H1 (cell line): ENCODE measurements at regions not wholly inside any gene's neighbourhood (a gene's known extent, or its start where the extent isn't known, plus 50 kb on each side); places are given as distances from the start of the nearest gene placed in this dataset.

Source experiments
- CTCF ChIA-PET: fragments of 300-600 bp; sonication (Branson Sonifier 250); formaldehyde crosslinking; loops from one replicate; lab custom pipeline; 2021; ENCODE audit not compliant: partially characterized antibody; lab: Charles Lee
- POLR2A ChIA-PET: fragments of 300-600 bp; sonication (Branson Sonifier 250); formaldehyde crosslinking; loops from one replicate; lab custom pipeline; 2021; ENCODE audit warnings: inconsistent platforms; ENCODE audit not compliant: partially characterized antibody; lab: Charles Lee
- DNase-seq, 2 experiments: peaks; one replicate each; pipeline versions ENCODE4 v3.0.0 to v3.0.0-alpha.2; 2010 to 2022; ENCODE audit warnings: low spot score in 2 of 2, low read depth in 1 of 2, mixed read lengths in 1 of 2
- FAIRE-seq: peaks from 2 replicates; lab custom pipeline; 2011; peaks lifted over from hg19 to GRCh38; lab: Jason Lieb, UNC
- H2AFZ ChIP-seq: 2 replicates; pipeline ENCODE4 v1.8.1; 2012; ENCODE audit warnings: low read length, inconsistent platforms
- H2AK5ac ChIP-seq: 2 replicates; pipeline ENCODE4 v1.6.1; 2013; ENCODE audit warnings: low read depth, low read length
- H2BK120ac ChIP-seq: replicated peaks from 2 replicates; pipeline ENCODE3; 2013; ENCODE audit warnings: low read depth, low read length, inconsistent platforms
- H2BK12ac ChIP-seq: 2 replicates; pipeline ENCODE4 v1.6.1; 2013; ENCODE audit warnings: low read depth, low read length
- H2BK15ac ChIP-seq: 2 replicates; pipeline ENCODE4 v1.6.1; 2013; ENCODE audit warnings: low read length
- H2BK20ac ChIP-seq: 2 replicates; pipeline ENCODE4 v1.6.1; 2013; ENCODE audit warnings: low read length
- H2BK5ac ChIP-seq: 2 replicates; pipeline ENCODE4 v1.6.1; 2013; ENCODE audit warnings: low read depth, low read length
- H3K14ac ChIP-seq: 2 replicates; pipeline ENCODE4 v1.6.1; 2013; ENCODE audit warnings: inconsistent platforms; ENCODE audit not compliant: insufficient read length
- H3K18ac ChIP-seq: 2 replicates; pipeline ENCODE4 v1.6.1; 2013; ENCODE audit warnings: low read length; ENCODE audit errors: extremely low read depth
- H3K23ac ChIP-seq: 2 replicates; pipeline ENCODE4 v1.6.1; 2013; ENCODE audit warnings: inconsistent platforms; ENCODE audit not compliant: insufficient read length
- H3K23me2 ChIP-seq: 2 replicates; pipeline ENCODE4 v1.6.1; 2013; ENCODE audit warnings: low read depth, low read length
- H3K27ac ChIP-seq: 2 replicates; pipeline ENCODE4 v1.6.1; 2011; ENCODE audit warnings: low read depth, low read length, inconsistent platforms
- H3K27me3 ChIP-seq, 4 experiments: replicated peaks in 1 of 4; 1 replicate in 1 of 4; 2 replicates in 3 of 4; pipeline versions ENCODE4 v1.6.1 to v1.8.1; 2011 to 2013; ENCODE audit warnings: low read length in 3 of 4, mild to moderate bottlenecking in 3 of 4, inconsistent platforms in 2 of 4, mixed read lengths in 2 of 4, moderate library complexity in 1 of 4; ENCODE audit not compliant: control insufficient read depth in 3 of 4, insufficient read depth in 3 of 4; ENCODE audit errors: extremely low read depth in 1 of 4
- H3K36me3 ChIP-seq, 4 experiments: 2 replicates each; pipeline versions ENCODE4 v1.6.1 to v1.8.1; 2011 to 2013; ENCODE audit warnings: mild to moderate bottlenecking in 4 of 4, low read length in 3 of 4, moderate library complexity in 2 of 4, control low read depth in 1 of 4, inconsistent platforms in 1 of 4; ENCODE audit not compliant: insufficient read depth in 4 of 4, control insufficient read depth in 2 of 4
- H3K4ac ChIP-seq: replicated peaks from 2 replicates; pipeline ENCODE3; 2013; ENCODE audit warnings: low read length, low read depth, mixed read lengths, inconsistent platforms; ENCODE audit not compliant: insufficient read length
- H3K4me1 ChIP-seq, 4 experiments: replicated peaks in 1 of 4; 1 replicate in 1 of 4; 2 replicates in 3 of 4; pipeline versions ENCODE4 v1.6.1 to v1.8.1; 2011 to 2013; ENCODE audit warnings: low read length in 3 of 4, inconsistent platforms in 2 of 4, mixed read lengths in 1 of 4; ENCODE audit not compliant: insufficient read depth in 4 of 4, control insufficient read depth in 3 of 4
- H3K4me2 ChIP-seq, 2 experiments: 2 replicates each; pipeline versions ENCODE4 v1.6.1 to v1.8.1; 2011 to 2013; ENCODE audit warnings: low read depth in 2 of 2, low read length in 2 of 2, control low read depth in 1 of 2, inconsistent platforms in 1 of 2, mild to moderate bottlenecking in 1 of 2; ENCODE audit not compliant: insufficient read depth in 1 of 2
- H3K4me3 ChIP-seq, 4 experiments: fragments of 200-600, 300-600 bp in 1 of 4; sonication (generic), shearing (Covaris generic), sonication (Bioruptor Twin) in 1 of 4; 2 replicates each; pipeline versions ENCODE4 v1.5.1 to v1.8.1; 2011 to 2016; ENCODE audit warnings: low read length in 4 of 4, low read depth in 3 of 4, control low read depth in 2 of 4, inconsistent platforms in 2 of 4, mild to moderate bottlenecking in 2 of 4, mixed read lengths in 1 of 4, moderate library complexity in 1 of 4; ENCODE audit not compliant: insufficient read depth in 2 of 4; ENCODE audit errors: extremely low read depth in 1 of 4
- H3K56ac ChIP-seq: replicated peaks from 2 replicates; pipeline ENCODE3; 2013; ENCODE audit warnings: low read depth, mild to moderate bottlenecking, mixed read lengths, low read length, inconsistent platforms; ENCODE audit not compliant: insufficient read length
- H3K79me1 ChIP-seq: 2 replicates; pipeline ENCODE4 v1.6.1; 2013; ENCODE audit warnings: low read depth, low read length, control low read depth
- H3K79me2 ChIP-seq, 2 experiments: 2 replicates each; pipeline versions ENCODE4 v1.6.1 to v1.8.1; 2012 to 2013; ENCODE audit warnings: low read length in 2 of 2, mild to moderate bottlenecking in 2 of 2, inconsistent platforms in 1 of 2; ENCODE audit not compliant: insufficient read depth in 2 of 2, control insufficient read depth in 1 of 2
- H3K9ac ChIP-seq, 4 experiments: replicated peaks in 1 of 4; 1 replicate in 1 of 4; 2 replicates in 3 of 4; pipeline versions ENCODE4 v1.6.1 to v1.8.1; 2011 to 2013; ENCODE audit warnings: low read depth in 3 of 4, low read length in 3 of 4, control low read depth in 2 of 4, mild to moderate bottlenecking in 2 of 4, moderate library complexity in 2 of 4, inconsistent platforms in 1 of 4; ENCODE audit errors: extremely low read depth in 1 of 4
- H3K9me3 ChIP-seq, 2 experiments: 2 replicates each; pipeline versions ENCODE4 v1.6.1 to v1.8.1; 2012 to 2013; ENCODE audit warnings: mild to moderate bottlenecking in 2 of 2, moderate library complexity in 2 of 2, control low read depth in 1 of 2, inconsistent platforms in 1 of 2, low read depth in 1 of 2, low read length in 1 of 2, mixed read lengths in 1 of 2; ENCODE audit not compliant: insufficient read depth in 2 of 2
- H4K20me1 ChIP-seq, 2 experiments: replicated peaks in 1 of 2; 2 replicates each; pipeline versions ENCODE3 to v1.8.1; 2011 to 2013; ENCODE audit warnings: inconsistent platforms in 2 of 2, low read length in 2 of 2, mild to moderate bottlenecking in 1 of 2; ENCODE audit not compliant: insufficient read depth in 2 of 2, control insufficient read depth in 1 of 2
- H4K5ac ChIP-seq: 2 replicates; pipeline ENCODE4 v1.6.1; 2013; ENCODE audit warnings: low read length, low read depth, mixed read lengths, inconsistent platforms; ENCODE audit not compliant: insufficient read length
- H4K8ac ChIP-seq: 2 replicates; pipeline ENCODE4 v1.8.0; 2013; ENCODE audit warnings: mild to moderate bottlenecking, moderate library complexity, low read length, inconsistent platforms; ENCODE audit not compliant: insufficient read depth; ENCODE audit errors: extremely low read depth
- H4K91ac ChIP-seq: replicated peaks from 2 replicates; pipeline ENCODE3; 2013; ENCODE audit warnings: low read length, mixed read lengths, inconsistent platforms; ENCODE audit not compliant: insufficient read length
- ATF2 ChIP-seq: IDR thresholded peaks from 2 replicates; pipeline ENCODE4 v1.6.1; 2012; ENCODE audit warnings: low read length, inconsistent platforms
- BRCA1 ChIP-seq: IDR thresholded peaks from 2 replicates; pipeline ENCODE4 v1.6.1; 2012; ENCODE audit warnings: low read depth, low read length, improper control_type of control experiment
- CBX5 ChIP-seq: fragments of 300-800, 300-1000 bp; sonication (generic); IDR thresholded peaks from 2 replicates; pipeline ENCODE4 v1.7.1; 2016; ENCODE audit warnings: antibody characterized with exemption, low read length, low read depth
- CBX8 ChIP-seq: fragments of 300-800, 300-1000 bp; sonication (generic); IDR thresholded peaks from 2 replicates; pipeline ENCODE4 v1.7.1; 2016; ENCODE audit warnings: low read depth, low read length, borderline replicate concordance
- MAX ChIP-seq: IDR thresholded peaks from 2 replicates; pipeline ENCODE4 v1.6.1; 2012; ENCODE audit warnings: inconsistent platforms
- NRF1 ChIP-seq: IDR thresholded peaks from 2 replicates; pipeline ENCODE4 v1.6.1; 2011; ENCODE audit warnings: mild to moderate bottlenecking, low read depth, low read length, improper control_type of control experiment
- POLR2A ChIP-seq, 2 experiments: IDR thresholded peaks; 1 replicate in 1 of 2; 2 replicates in 1 of 2; pipeline ENCODE4 v1.6.1; 2011; ENCODE audit warnings: low read depth in 2 of 2, low read length in 2 of 2, mild to moderate bottlenecking in 2 of 2; ENCODE audit errors: control extremely low read depth in 1 of 2
- RAD21 ChIP-seq, 2 experiments: IDR thresholded peaks in 1 of 2; conservative IDR thresholded peaks in 1 of 2; 2 replicates each; pipeline ENCODE4 v1.6.1; 2011; ENCODE audit warnings: low read depth in 2 of 2, low read length in 2 of 2, improper control_type of control experiment in 1 of 2, inconsistent platforms in 1 of 2, mild to moderate bottlenecking in 1 of 2, moderate library complexity in 1 of 2
- RBBP5 ChIP-seq: IDR thresholded peaks from 2 replicates; pipeline ENCODE4 v1.7.1; 2012; ENCODE audit warnings: low read depth, mild to moderate bottlenecking, inconsistent platforms, low read length, moderate library complexity, borderline replicate concordance
- SRF ChIP-seq: IDR thresholded peaks from 2 replicates; pipeline ENCODE4 v1.6.1; 2011; ENCODE audit warnings: mild to moderate bottlenecking, low read depth, low read length, moderate library complexity
- TAF7 ChIP-seq: optimal IDR thresholded peaks from 2 replicates; pipeline ENCODE3; 2011; ENCODE audit warnings: low read depth, mild to moderate bottlenecking, inconsistent platforms, low read length, moderate library complexity, borderline replicate concordance
- WGBS, 2 experiments: shearing (Covaris generic) in 1 of 2; methylation state at CpG; one replicate each; pipeline versions ENCODE4 v1.1.6 to v1.1.7; 2013 to 2015; ENCODE audit warnings: low lambda C conversion rate in 2 of 2, mixed read lengths in 2 of 2, inconsistent platforms in 1 of 2, low coverage in 1 of 2, missing lambda C conversion rate in 1 of 2; ENCODE audit not compliant: insufficient replicate concordance in 2 of 2, insufficient coverage in 1 of 2, insufficient read length in 1 of 2; ENCODE audit errors: extremely low coverage in 1 of 2, missing lambda C conversion rate in 1 of 2; 5-methylcytosine and 5-hydroxymethylcytosine counted together

- Histone ChIP-seq H2AK5ac (no peak overlapping the region), H3K4me3 (no peak overlapping the region), H3K27me3 (no peaks in the 10 kb centered on the region), H4K8ac (no peak overlapping the region), H3K4ac (no peak overlapping the region), H2BK5ac (no peak overlapping the region), H2AFZ (no peak overlapping the region), H3K79me2 (no peaks in the 10 kb centered on the region), H3K18ac (no peak overlapping the region), H4K20me1 (no peaks in the 10 kb centered on the region), H2BK15ac (no peak overlapping the region), H3K23ac (no peak overlapping the region), H4K5ac (no peak overlapping the region), H4K91ac (no peak overlapping the region), H2BK20ac (no peak overlapping the region), H3K56ac (no peak overlapping the region), H3K9me3 (no peaks in the 10 kb centered on the region), H3K4me1 (no peaks in the 10 kb centered on the region), H3K79me1 (no peaks in the 10 kb centered on the region), H3K9ac (no peak overlapping the region), H3K27ac (no peak overlapping the region), H3K4me2 (no peak overlapping the region), H2BK120ac (no peak overlapping the region), H3K23me2 (no peaks in the 10 kb centered on the region), H3K14ac (no peak overlapping the region), H2BK12ac (no peak overlapping the region), H3K36me3 (no peaks in the 10 kb centered on the region)
- WGBS, 2 experiments: 100% methylated on average over 3 of the region's 5 CpGs; no CpG with 5 or more reads in 1 of the 2 experiments
- FAIRE-seq: no peak
- POLR2A ChIA-PET: no interaction called here
- no peak for DNase-seq
- CTCF ChIA-PET: interaction anchor here (0.6 kb wide), 1 partner anchor 175 kb away, joined by 3 read pairs; no protein-coding TSS in a partner anchor
- no peak for TF ChIP-seq BRCA1
- TF ChIP-seq NRF1: no peak
- no peak for TF ChIP-seq SRF
- no peak for TF ChIP-seq TAF7
- no peak for TF ChIP-seq CBX5
- no peak for TF ChIP-seq POLR2A (IDR thresholded peaks at IDR 0.05; ENCODE audit: control extremely low read depth in 1 of 2, low read depth in 2 of 2, low read length in 2 of 2)
- TF ChIP-seq MAX: no peak
- no peak for TF ChIP-seq ATF2
- no peak for TF ChIP-seq CBX8
- TF ChIP-seq RBBP5: no peak
- no peak for TF ChIP-seq RAD21 (IDR thresholded peaks at IDR 0.05 in 1 of 2, conservative IDR thresholded peaks at IDR 0.05 in 1 of 2; ENCODE audit: low read depth in 2 of 2, low read length in 2 of 2)
Observed at GRCh38 chr2:217220228-217221013, 360.6 kb upstream of the TNP1 start.
